ENCODE measurements at regions not wholly inside any gene's neighbourhood (a gene's known extent, or its start where the extent isn't known, plus 50 kb on each side); places are given as distances from the start of the nearest gene placed in this dataset.

DNA sequence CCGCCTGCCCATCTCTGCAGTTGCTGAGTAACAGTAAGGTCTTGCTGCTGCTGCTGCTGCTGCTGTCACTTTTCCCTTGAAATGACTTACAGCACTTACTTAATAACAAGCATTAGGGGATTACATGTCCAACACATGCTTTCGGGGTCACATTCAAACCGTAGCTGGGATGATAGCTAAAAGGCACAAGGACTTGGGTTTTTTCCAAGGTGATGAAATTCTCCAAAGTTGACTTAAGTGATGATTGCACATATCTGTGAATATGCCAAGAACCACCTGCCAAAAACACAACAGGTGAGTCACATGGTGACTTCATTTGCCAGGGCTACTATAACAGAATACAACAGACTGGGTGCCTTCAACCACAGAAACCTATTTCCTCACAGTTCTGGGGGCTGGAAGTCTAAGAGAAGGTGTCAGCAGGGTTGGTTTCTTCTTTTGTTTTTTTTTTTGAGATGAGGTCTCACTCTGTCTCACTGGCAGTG lies 121.9 kb upstream of the TNRC6C start:
- TF ChIP-seq FOXP2 (optimal IDR thresholded peaks at IDR 0.05; ENCODE audit: borderline replicate concordance, extremely low read depth, extremely low read length, insufficient read depth) (no peak), POLR2AphosphoS5 (IDR thresholded peaks at IDR 0.05; ENCODE audit: low read depth, low read length) (no peak), SIN3A (IDR thresholded peaks at IDR 0.05; ENCODE audit: borderline replicate concordance, insufficient read depth, low read length) (no peak), TAF1 (IDR thresholded peaks at IDR 0.05; ENCODE audit: borderline replicate concordance, insufficient read depth, low read length) (no peak)

DNA sequence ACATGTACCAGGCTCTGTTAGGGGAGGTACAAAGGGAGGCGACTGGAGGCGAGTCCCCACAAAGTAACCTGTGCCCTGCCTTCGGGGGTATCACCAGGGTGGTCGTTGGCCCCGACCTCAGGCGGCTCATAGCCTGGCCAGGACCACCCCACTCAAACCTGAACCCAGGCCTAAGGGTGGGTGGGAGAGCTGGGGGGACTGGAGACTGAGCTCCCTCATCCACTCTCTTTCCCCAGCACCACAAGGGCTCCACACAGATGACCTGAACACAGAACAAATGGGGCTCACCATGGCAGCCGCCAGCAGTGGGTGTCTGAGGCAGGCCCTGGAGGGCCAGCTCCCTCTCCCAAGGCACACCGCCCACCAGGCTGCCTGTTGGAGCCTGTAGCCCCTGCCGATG lies 120.6 kb upstream of the TNRC6C start:
- TF ChIP-seq SIN3A (IDR thresholded peaks at IDR 0.05; ENCODE audit: borderline replicate concordance, insufficient read depth, low read length) (no peak), TAF1 (IDR thresholded peaks at IDR 0.05; ENCODE audit: borderline replicate concordance, insufficient read depth, low read length) (no peak), POLR2AphosphoS5 (IDR thresholded peaks at IDR 0.05; ENCODE audit: low read depth, low read length) (no peak), FOXP2 (optimal IDR thresholded peaks at IDR 0.05; ENCODE audit: borderline replicate concordance, extremely low read depth, extremely low read length, insufficient read depth) (no peak)
- TF ChIP-seq, protein P1, sequence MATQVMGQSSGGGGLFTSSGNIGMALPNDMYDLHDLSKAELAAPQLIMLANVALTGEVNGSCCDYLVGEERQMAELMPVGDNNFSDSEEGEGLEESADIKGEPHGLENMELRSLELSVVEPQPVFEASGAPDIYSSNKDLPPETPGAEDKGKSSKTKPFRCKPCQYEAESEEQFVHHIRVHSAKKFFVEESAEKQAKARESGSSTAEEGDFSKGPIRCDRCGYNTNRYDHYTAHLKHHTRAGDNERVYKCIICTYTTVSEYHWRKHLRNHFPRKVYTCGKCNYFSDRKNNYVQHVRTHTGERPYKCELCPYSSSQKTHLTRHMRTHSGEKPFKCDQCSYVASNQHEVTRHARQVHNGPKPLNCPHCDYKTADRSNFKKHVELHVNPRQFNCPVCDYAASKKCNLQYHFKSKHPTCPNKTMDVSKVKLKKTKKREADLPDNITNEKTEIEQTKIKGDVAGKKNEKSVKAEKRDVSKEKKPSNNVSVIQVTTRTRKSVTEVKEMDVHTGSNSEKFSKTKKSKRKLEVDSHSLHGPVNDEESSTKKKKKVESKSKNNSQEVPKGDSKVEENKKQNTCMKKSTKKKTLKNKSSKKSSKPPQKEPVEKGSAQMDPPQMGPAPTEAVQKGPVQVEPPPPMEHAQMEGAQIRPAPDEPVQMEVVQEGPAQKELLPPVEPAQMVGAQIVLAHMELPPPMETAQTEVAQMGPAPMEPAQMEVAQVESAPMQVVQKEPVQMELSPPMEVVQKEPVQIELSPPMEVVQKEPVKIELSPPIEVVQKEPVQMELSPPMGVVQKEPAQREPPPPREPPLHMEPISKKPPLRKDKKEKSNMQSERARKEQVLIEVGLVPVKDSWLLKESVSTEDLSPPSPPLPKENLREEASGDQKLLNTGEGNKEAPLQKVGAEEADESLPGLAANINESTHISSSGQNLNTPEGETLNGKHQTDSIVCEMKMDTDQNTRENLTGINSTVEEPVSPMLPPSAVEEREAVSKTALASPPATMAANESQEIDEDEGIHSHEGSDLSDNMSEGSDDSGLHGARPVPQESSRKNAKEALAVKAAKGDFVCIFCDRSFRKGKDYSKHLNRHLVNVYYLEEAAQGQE (IDR thresholded peaks at IDR 0.05; ENCODE audit: insufficient read depth in 1 of 2, low read depth in 2 of 2, low read length in 2 of 2) = no peak

DNA sequence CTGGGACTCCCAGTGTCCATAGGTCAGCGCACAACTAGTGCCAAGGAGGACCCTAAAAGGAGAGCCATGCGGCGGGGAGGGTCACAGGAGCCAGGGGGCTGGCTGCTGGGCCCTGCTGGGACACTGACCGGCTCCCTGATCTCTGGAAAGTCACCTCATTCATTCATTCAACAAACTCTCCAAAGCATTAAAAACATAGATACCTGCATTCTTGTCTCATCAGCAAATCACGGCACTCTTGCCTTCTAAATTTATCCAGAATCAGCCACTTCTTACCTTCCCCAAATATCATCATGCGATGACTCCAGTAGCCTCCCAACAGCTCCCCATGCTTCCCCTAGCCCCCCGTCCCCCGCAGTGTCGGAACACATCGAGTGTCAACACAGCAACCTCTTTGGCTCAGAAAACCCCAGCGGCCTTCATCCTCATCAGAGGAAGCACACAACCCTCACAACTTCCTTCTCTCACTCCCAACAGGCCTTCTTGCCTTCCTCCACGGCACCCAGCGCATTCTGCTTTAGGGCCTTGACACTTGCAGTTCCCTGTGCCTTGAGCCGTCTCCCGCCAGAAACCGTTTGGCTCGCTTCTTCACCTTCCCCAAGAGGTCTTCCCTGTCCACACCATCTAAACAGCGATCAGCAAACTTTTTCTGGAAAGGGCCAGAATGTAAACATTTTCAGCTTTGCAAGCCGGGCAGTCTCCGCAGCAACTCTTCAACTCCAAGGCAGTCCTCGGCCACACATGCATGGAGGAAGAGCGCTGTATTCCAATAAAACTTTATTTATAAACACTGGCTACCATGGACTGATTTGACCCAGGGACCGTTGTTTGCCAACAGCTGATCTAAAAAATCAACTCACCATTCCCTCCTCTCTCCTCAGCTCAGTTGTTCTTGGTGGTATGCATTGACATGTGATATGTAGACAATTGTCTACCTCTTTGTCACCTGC lies 119.5 kb upstream of the TNRC6C start:
- TF ChIP-seq POLR2AphosphoS5 (IDR thresholded peaks at IDR 0.05; ENCODE audit: low read depth, low read length) = no peak
- TF ChIP-seq TAF1 (IDR thresholded peaks at IDR 0.05; ENCODE audit: borderline replicate concordance, insufficient read depth, low read length) = no peak
- TF ChIP-seq SIN3A (IDR thresholded peaks at IDR 0.05; ENCODE audit: borderline replicate concordance, insufficient read depth, low read length) = no peak
- no peak for TF ChIP-seq FOXP2 (optimal IDR thresholded peaks at IDR 0.05; ENCODE audit: borderline replicate concordance, extremely low read depth, extremely low read length, insufficient read depth)
- TF ChIP-seq, protein P1 (IDR thresholded peaks at IDR 0.05; ENCODE audit: insufficient read depth in 1 of 2, low read depth in 2 of 2, low read length in 2 of 2) = no peak

DNA sequence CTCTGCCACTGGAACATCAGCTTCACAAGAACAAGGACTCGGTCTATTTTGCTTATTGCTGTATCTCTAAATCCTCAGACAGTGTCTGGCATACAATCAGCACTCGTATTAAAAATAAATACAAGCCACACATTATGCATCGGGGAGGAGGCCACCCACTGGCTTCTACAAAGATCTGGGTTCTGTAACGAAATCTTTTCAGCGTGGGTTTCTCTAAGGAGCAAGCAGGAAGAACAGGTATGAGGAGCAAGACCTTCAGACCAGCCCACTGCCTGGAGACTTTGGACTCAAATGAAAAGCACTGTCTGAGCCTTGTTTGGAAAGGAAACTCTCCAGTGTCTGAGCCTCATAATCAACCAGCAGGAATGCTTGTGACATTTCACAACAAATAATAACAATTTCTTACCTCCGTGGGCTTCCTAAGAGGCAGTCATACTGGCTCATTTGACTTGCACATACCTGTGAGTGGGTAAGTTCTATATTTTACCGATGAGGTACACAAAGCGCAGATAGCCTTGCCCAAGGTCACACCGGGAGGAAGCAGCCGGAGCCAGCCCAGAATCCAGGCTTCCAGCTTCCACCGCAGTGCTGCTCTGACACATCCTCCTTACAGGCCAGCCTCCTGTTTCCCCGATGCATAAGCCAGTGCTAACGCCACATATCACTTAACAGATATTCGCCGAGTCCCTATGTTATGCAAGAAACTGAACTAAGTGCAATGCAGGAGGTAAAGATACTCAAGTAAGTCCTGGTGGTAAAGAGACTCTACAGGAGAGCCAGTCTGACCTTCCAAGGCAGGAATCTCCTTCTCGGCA lies 118.6 kb upstream of the TNRC6C start:
- no peak for TF ChIP-seq POLR2AphosphoS5 (IDR thresholded peaks at IDR 0.05; ENCODE audit: low read depth, low read length)
- TF ChIP-seq FOXP2 (optimal IDR thresholded peaks at IDR 0.05; ENCODE audit: borderline replicate concordance, extremely low read depth, extremely low read length, insufficient read depth) = no peak
- TF ChIP-seq, protein P1 (IDR thresholded peaks at IDR 0.05; ENCODE audit: insufficient read depth in 1 of 2, low read depth in 2 of 2, low read length in 2 of 2) = no peak

DNA sequence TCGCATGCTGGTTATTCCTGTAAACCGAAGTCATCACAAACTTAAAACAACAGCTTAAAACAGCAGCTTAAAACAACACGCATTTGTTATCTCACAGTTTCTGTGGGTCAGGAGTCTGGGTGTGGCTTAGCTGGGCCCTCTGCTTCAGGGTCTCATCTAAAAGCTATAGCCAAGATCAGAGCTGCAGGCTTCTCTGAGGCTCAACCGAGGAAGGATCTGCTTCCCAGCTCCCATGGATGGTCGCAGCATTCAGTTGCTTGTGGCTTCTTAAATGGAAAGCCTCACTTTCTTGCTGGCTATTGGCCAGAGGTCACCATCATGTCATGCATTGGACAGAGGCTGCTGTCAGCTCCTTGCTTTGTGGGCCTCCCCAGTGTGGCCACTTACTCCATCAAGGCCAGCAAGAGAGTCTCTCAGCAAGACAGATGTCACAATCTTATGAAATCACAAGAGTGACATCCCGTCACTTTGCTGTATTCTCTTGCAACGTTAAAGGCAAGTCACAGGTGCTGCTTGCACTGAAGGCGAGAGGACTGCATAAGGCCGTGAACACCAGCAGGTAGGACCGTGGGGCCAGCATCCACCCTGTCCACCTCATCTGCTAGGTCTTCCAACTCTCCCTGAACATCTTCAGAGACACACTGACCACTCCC lies 117.9 kb upstream of the TNRC6C start:
- no peak for TF ChIP-seq POLR2AphosphoS5 (IDR thresholded peaks at IDR 0.05; ENCODE audit: low read depth, low read length)
- TF ChIP-seq TAF1 (IDR thresholded peaks at IDR 0.05; ENCODE audit: borderline replicate concordance, insufficient read depth, low read length) = no peak
- TF ChIP-seq, protein P1 (IDR thresholded peaks at IDR 0.05; ENCODE audit: insufficient read depth in 1 of 2, low read depth in 2 of 2, low read length in 2 of 2) = no peak
- TF ChIP-seq SIN3A (IDR thresholded peaks at IDR 0.05; ENCODE audit: borderline replicate concordance, insufficient read depth, low read length) = no peak
- no peak for TF ChIP-seq FOXP2 (optimal IDR thresholded peaks at IDR 0.05; ENCODE audit: borderline replicate concordance, extremely low read depth, extremely low read length, insufficient read depth)

All from PFSK-1 (cell line).